Stimulated activated naive CD4-positive, alpha-beta T cell (primary cell): ENCODE measurements at regions not wholly inside any gene's neighbourhood (a gene's known extent, or its start where the extent isn't known, plus 50 kb on each side); places are given as distances from the start of the nearest gene placed in this dataset.

Experiments used
- DNase-seq, 6 experiments: peaks; one replicate each; lab custom pipeline; 2025; lab: John Stamatoyannopoulos, UW

DNA sequence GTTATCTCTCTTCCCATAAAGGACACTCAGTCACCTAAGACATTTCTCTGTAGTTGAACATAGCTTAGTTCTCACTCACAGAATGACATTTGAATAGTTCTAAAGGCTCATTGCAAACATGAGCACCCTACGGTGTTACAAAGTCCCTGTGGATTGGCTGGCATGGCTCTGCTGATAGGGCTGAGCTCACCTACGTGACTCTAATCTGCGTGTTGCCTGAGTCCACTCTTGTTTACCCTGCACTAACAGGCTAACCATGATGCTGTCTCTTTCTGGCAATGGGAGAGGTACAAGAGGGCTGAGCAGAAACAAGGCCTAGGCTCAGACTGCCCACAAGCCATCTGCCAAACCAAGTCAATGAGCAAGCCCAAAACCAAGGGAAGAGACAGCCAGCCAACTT lies 103.6 kb downstream of the PALM2AKAP2 start:
- no peak for DNase-seq

GRCh38 chr9:109886041-109886440 lies 106.0 kb downstream of the PALM2AKAP2 start:
- no peak for DNase-seq

DNA sequence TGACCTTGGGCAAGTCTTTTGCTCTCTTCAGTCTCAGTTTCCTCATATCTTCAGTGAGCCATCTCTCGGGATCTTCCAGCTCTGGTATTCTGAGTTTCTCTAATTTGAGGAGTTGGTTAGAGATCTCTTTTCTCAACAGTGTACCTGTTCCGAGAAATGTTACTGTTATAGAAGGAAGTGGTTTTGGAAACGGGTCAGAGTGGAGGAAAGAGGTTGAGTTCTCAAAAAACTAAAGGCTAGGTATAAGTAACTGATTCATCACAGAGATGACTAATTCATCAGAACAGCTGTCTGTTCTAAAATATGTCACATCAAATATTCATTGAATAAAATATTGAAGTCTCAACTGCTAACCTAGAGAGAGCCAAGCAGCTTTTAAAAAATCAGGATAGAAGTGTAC lies 106.6 kb downstream of the PALM2AKAP2 start:
- DNase-seq = no peak

DNA sequence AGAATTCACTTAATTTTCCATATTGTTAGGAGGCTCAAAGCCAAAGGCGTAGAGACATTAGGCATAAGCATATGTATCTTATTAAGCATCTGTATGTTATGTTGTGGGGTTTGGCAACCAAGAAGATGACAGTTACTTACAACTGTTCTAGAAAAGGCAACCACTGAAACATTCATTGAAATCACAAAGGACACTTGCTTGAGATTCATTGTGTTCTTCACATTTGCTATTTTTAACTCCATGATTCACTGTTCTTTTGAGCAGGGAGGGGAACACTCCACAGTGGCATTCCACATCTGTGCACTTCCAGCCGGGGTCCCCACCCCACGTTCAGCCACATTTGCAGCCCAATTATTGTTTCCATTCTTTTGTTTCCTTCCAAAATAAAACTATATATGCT lies 107.1 kb downstream of the PALM2AKAP2 start:
- no peak for DNase-seq

DNA sequence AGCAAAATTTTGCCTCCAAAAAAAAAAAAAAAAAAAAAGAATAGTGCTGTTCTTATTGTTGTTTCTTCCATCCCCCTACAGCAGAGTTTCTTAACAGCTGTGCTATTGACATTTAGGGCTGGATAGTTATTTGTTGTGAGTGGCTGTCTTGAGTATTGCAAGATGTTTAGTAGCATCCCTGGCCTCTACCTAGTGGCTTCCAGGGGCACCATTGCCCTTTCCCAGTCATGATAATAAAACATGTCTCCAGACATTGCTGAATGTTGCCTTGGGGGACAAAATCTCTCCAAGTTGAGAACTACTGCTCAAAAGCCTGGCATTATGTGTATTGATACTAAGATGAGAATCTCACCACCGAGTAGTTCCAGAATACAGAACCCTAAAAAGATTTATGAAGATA lies 108.7 kb downstream of the PALM2AKAP2 start:
- DNase-seq = no peak

DNA sequence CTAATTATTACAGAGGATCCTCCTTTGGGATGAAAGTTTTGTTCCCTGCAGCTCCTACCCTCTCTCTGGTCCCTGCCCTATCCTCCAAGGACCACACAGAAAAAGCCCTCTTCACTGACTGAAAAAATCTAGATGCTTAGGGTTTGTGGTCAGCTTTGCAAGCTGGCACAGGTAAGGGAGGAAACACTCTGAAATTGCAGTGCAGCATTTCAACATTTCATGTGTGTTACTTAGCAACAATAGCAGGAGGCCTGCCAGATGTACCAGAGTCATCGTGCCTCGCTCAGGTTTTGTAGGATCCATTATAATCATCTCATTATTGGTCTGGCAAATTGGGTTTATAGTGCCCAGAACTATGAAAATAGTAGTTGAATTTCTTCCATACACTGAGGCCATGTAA lies 109.5 kb downstream of the PALM2AKAP2 start:
- peak in 1 of 6 experiments; percentile 9 for DNase-seq

DNA sequence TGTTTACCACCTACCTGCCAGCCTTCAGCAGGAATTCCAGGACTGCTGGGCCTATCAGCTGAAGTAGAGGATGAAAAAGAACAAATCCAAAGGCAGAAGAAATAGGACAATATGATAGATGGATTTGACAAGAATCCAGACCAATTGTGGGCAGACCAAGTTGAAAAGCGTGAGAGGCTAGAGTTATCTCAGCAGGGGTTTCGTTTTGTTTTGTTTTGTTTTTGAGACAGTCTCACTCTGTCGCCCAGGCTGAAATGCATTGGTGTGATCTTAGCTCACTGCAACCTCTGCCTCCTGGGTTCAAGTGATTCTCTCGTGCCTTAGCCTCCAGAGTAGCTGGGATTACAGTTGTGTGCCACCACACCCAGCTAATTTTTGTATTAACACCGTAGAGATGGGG lies 113.2 kb downstream of the PALM2AKAP2 start:
- DNase-seq = no peak

- DNase-seq = no peak
Observed at GRCh38 chr9:109894473-109894872, 114.5 kb downstream of the PALM2AKAP2 start.

GRCh38 chr9:109894921-109895758 lies 115.1 kb downstream of the PALM2AKAP2 start:
- no peak for DNase-seq

- DNase-seq = no peak
Observed at GRCh38 chr9:109901201-109901600, 121.2 kb downstream of the PALM2AKAP2 start.

- peak; percentile 9 to 65 (median 34) for DNase-seq
Observed at GRCh38 chr9:109903515-109904138, 123.6 kb downstream of the PALM2AKAP2 start.

DNA sequence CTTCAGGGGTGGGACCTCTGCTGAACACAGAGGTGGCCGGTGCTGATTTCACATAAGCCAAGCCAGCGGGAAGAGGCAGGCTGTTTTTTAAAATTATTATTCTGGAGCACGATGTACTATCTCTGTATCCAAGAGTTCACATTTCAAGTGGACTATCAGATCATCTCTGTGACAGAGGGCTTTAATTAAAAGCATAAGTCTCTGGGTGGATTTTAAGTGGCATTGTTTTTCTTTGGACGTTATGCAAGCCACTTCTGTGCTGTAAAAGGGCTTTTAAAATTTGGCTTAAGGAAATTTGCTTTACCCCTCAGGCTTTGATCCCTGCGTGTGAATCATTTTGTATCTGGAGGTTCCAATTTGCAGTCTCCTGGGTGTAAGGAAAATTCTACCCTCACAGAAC lies 124.7 kb downstream of the PALM2AKAP2 start:
- no peak for DNase-seq

- no peak for DNase-seq
Observed at GRCh38 chr9:109905472-109905871, 125.5 kb downstream of the PALM2AKAP2 start.

GRCh38 chr9:109906766-109907382 lies 126.9 kb downstream of the PALM2AKAP2 start:
- no peak for DNase-seq

DNA sequence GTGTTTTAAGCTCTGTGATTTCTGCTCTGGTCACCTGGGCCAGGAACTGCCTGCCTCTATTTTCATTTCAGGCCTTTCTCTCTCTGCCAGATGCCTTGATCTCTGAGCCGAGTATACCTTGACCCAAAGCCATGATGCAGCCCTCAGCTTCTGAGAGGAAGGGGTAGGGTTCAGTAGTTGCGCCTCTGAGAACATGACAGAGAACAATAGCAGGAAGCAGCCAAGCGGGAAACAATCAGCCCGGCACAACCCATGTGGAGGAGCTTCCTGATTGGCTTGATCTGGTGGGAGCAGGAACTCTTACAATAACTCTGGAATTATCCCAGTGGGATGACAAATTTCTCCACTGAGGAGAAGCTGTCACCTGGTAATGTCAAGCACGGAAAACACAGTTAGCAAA lies 127.4 kb downstream of the PALM2AKAP2 start:
- no peak for DNase-seq

DNA sequence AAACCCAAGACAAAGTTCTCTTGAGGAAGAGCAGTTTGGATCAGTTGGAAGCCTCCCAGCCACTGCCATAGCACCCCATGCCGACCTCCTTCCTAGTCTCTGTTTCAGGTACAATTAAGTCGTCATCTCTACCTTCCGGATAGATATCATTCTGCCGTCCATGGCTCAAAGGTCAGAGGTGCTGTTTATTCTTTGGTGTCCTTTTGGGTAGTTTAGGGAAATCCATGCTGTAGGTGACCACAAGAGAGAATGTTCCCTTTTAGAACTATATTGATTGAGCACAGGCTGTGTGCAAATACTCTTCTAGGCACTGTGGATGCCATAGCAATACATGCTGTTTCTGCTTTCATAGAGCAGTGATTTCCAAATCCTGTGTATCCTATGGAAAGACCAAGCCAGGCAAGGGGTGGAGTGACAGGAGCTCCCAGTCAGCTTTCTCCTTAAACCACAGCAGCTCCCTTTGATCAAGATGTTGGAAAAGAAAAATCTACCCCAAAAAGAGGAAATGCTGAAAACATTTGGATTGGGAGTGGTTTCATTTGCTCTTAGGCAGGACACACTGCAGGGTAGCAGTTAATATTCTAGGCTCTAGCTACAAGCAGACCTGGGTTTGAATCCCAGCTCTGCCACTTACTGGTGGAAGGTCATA lies 127.9 kb downstream of the PALM2AKAP2 start:
- no peak for DNase-seq

DNA sequence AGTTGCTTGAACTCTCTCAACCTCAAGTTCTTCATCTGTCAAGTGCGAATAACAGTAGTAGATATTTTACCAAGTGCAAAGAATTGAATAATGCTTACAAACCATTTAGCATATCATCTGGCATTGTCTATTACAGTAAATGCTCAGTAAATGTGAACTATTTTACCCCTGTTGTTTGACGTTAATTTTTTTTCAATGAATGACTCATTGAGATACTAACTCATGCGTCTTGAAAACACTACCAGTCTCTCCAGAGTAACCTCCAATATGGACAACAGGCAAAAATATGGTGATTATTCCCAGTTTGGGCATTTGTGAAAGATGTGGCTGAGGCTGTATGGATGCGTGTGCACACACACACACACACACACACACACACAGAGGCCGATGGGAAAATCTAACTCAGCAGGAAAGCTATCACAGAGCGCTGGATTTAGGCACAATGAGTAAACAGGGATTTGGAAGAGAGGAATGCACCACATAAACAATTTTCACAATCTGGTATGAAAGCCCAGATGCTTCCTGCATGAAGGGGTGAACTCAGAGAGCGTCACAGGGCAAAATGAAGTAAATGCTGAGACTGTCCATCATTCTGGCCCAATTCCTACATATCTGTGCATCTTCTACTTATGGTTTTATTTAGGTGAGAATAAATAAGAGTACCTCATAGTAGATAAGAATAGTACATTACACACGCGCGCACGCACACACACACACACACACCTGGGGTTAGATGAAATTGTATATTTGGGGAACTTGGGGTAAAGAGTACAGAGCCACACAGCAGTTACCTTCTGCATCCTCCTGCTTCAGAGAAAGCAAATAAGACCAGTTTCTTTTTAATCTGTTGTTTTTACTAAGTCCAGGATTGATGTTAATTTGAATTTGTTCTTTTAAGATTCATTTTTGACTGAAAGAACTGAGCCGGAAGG lies 128.7 kb downstream of the PALM2AKAP2 start:
- no peak for DNase-seq

- no peak for DNase-seq
Observed at GRCh38 chr9:109910671-109911518, 130.9 kb downstream of the PALM2AKAP2 start.

- no peak for DNase-seq
Observed at GRCh38 chr9:109912082-109912582, 132.1 kb downstream of the PALM2AKAP2 start.

- DNase-seq = no peak
Observed at GRCh38 chr9:109912726-109913460, 132.9 kb downstream of the PALM2AKAP2 start.
